Stomach (tissue), 8 donors: ENCODE measurements at regions not wholly inside any gene's neighbourhood (a gene's known extent, or its start where the extent isn't known, plus 50 kb on each side); places are given as distances from the start of the nearest gene placed in this dataset.
A peak's percentile ranks its signal among the peaks of the same experiment; 100 is the strongest.

Experiments
- DNase-seq, 2 donors: peaks; one replicate each; pipeline versions ENCODE4 v3.0.0 to v3.0.0-alpha.2; 2013 to 2019
- H3K27ac ChIP-seq, 5 donors: fragments of 200-600 bp in 4 of 5; sonication (generic) in 4 of 5; one replicate each; pipeline ENCODE4 v1.5.1; 2013 to 2019; ENCODE audit warnings: mild to moderate bottlenecking in 1 of 5, moderate library complexity in 1 of 5
- H3K27me3 ChIP-seq, 3 donors: fragments of 200-600 bp; sonication (generic); one replicate each; pipeline ENCODE4 v1.5.1; 2017 to 2019; ENCODE audit warnings: mixed run types in 1 of 3
- H3K36me3 ChIP-seq, 4 donors: fragments of 200-600 bp; sonication (generic); 1 replicate in 3 of 4; 2 replicates in 1 of 4; pipeline ENCODE4 v1.5.1; 2016 to 2019
- H3K4me1 ChIP-seq, 4 donors: fragments of 200-600 bp; sonication (generic); one replicate each; pipeline ENCODE4 v1.5.1; 2016 to 2019
- H3K4me3 ChIP-seq, 4 donors: fragments of 200-600 bp; sonication (generic) in 3 of 4; one replicate each; pipeline ENCODE4 v1.5.1; 2016 to 2019; ENCODE audit warnings: mild to moderate bottlenecking in 1 of 4
- H3K9me3 ChIP-seq, 4 donors: fragments of 200-600 bp; sonication (generic); one replicate each; pipeline ENCODE4 v1.5.1; 2016 to 2019
- CTCF ChIP-seq, 7 experiments: fragments of 450-650 bp in 4 of 7; fragments of 200-600 bp in 3 of 7; sonication (generic) in 3 of 7; IDR thresholded peaks; one replicate each; pipeline ENCODE4 v1.5.1; 2016 to 2019; ENCODE audit warnings: antibody characterized with exemption in 7 of 7, control low read depth in 2 of 7, mild to moderate bottlenecking in 1 of 7
- EP300 ChIP-seq: sonication (generic); formaldehyde crosslinking; IDR thresholded peaks from one replicate; pipeline ENCODE4 v1.6.1; 2017; ENCODE audit warnings: antibody characterized with exemption
- POLR2A ChIP-seq, 4 donors: fragments of 450-650 bp; IDR thresholded peaks; one replicate each; pipeline ENCODE4 v1.6.1; 2016; ENCODE audit warnings: antibody characterized with exemption in 4 of 4, control low read depth in 2 of 4, mild to moderate bottlenecking in 1 of 4, moderate library complexity in 1 of 4
- POLR2AphosphoS5 ChIP-seq, 3 donors: sonication (generic); formaldehyde crosslinking; IDR thresholded peaks; one replicate each; pipeline ENCODE4 v1.6.1; 2016; ENCODE audit warnings: antibody characterized with exemption in 3 of 3
- WGBS, 5 donors: extraction: QIAGEN DNeasy Blood & Tissue Kit in 3 of 5; methylation state at CpG; one replicate each; pipeline versions ENCODE4 v1.1.5 to v1.1.7; 2013 to 2018; 5-methylcytosine and 5-hydroxymethylcytosine counted together
- intact Hi-C: fragments of 100-400 bp; cut with DNase I; formaldehyde crosslinking; loops from one replicate; pipeline ENCODE4 v1.15.1; 2023; ENCODE audit warnings: low total_unique reads
- donor health status: healthy with polysubstance abuse.
- donor health status: Bipolar disorder and iron deficiency.
- donor health status: healthy.

GRCh38 chr18:22670914-22671313 is 253.2 kb upstream of the CTAGE1 start:
- TF ChIP-seq CTCF (IDR thresholded peaks at IDR 0.05) (no peak), POLR2AphosphoS5 (IDR thresholded peaks at IDR 0.05) (no peak), EP300 (no peak), POLR2A (IDR thresholded peaks at IDR 0.05) (no peak)
- intact Hi-C loops = no loop called here
- H3K4me1 ChIP-seq = peaks cover 0 to 45% (median 26%) of the 10 kb centered on the region in 4 donors
- H3K9me3 ChIP-seq = peaks cover 0 to 3% (median 0%) of the 10 kb centered on the region in 4 donors
- WGBS, 5 donors = 29 to 58% (median 38%) methylated on average over 1 of the region's 1 CpG
- H3K36me3 ChIP-seq = no peaks in the 10 kb centered on the region
- H3K4me3 ChIP-seq = no peak overlapping the region
- no peak for DNase-seq
- peak overlapping the region in 1 of 5 donors; percentile 33 for H3K27ac ChIP-seq
- H3K27me3 ChIP-seq = no peaks in the 10 kb centered on the region

- no peak for TF ChIP-seq POLR2A (IDR thresholded peaks at IDR 0.05)
- TF ChIP-seq CTCF (IDR thresholded peaks at IDR 0.05) = no peak
- no peak for TF ChIP-seq POLR2AphosphoS5 (IDR thresholded peaks at IDR 0.05)
- no peak for TF ChIP-seq EP300
- 57 to 90% (median 60%) methylated on average over 3 of the region's 3 CpGs for WGBS, 5 donors
- Histone ChIP-seq H3K27me3 (no peaks in the 10 kb centered on the region), H3K36me3 (no peaks in the 10 kb centered on the region), H3K27ac (no peak overlapping the region), H3K4me1 (peaks cover 0 to 44% (median 31%) of the 10 kb centered on the region in 4 donors), H3K9me3 (peaks cover 0 to 3% (median 0%) of the 10 kb centered on the region in 4 donors), H3K4me3 (no peak overlapping the region)
- intact Hi-C loops = no loop called here
- no peak for DNase-seq
Observed at GRCh38 chr18:22673182-22673862, 255.6 kb upstream of the CTAGE1 start.

- TF ChIP-seq POLR2AphosphoS5 (IDR thresholded peaks at IDR 0.05) (peak in 1 of 3 donors; percentile 34), EP300 (no peak), POLR2A (IDR thresholded peaks at IDR 0.05) (no peak)
- peaks cover 0 to 53% (median 36%) of the 10 kb centered on the region in 4 donors for H3K4me1 ChIP-seq
- H3K36me3 ChIP-seq = no peaks in the 10 kb centered on the region
- WGBS, 5 donors = 71 to 84% (median 79%) methylated on average over 3 of the region's 3 CpGs
- H3K27ac ChIP-seq = peak overlapping the region in 2 of 5 donors; percentile 25 to 52
- no peaks in the 10 kb centered on the region for H3K27me3 ChIP-seq
- DNase-seq = no peak
- H3K9me3 ChIP-seq = peaks cover 0 to 3% (median 0%) of the 10 kb centered on the region in 4 donors
- no peak overlapping the region for H3K4me3 ChIP-seq
- intact Hi-C loops = no loop called here
Observed at GRCh38 chr18:22674272-22674671, 256.6 kb upstream of the CTAGE1 start.

GRCh38 chr18:22675006-22675405 is 257.3 kb upstream of the CTAGE1 start:
- no peaks in the 10 kb centered on the region for H3K36me3 ChIP-seq
- H3K27me3 ChIP-seq = no peaks in the 10 kb centered on the region
- TF ChIP-seq EP300 (no peak), CTCF (IDR thresholded peaks at IDR 0.05) (no peak), POLR2A (IDR thresholded peaks at IDR 0.05) (no peak)
- DNase-seq = no peak
- peaks cover 0 to 55% (median 35%) of the 10 kb centered on the region in 4 donors for H3K4me1 ChIP-seq
- intact Hi-C loops = no loop called here
- no peak overlapping the region for H3K4me3 ChIP-seq
- peaks cover 0 to 3% (median 0%) of the 10 kb centered on the region in 4 donors for H3K9me3 ChIP-seq
- peak overlapping the region in 3 of 5 donors; percentile 15 to 52 (median 31) for H3K27ac ChIP-seq

- peaks cover 0 to 3% (median 0%) of the 10 kb centered on the region in 4 donors for H3K9me3 ChIP-seq
- no peak overlapping the region for H3K4me3 ChIP-seq
- H3K36me3 ChIP-seq = no peaks in the 10 kb centered on the region
- peak overlapping the region in 1 of 5 donors; percentile 26 for H3K27ac ChIP-seq
- DNase-seq = no peak
- H3K4me1 ChIP-seq = peaks cover 0 to 47% (median 28%) of the 10 kb centered on the region in 4 donors
- intact Hi-C loops = no loop called here
- 51 to 61% (median 59%) methylated on average over 2 of the region's 2 CpGs for WGBS, 5 donors
- TF ChIP-seq EP300 = no peak
- TF ChIP-seq CTCF (IDR thresholded peaks at IDR 0.05) = no peak
- TF ChIP-seq POLR2A (IDR thresholded peaks at IDR 0.05) = no peak
- no peak for TF ChIP-seq POLR2AphosphoS5 (IDR thresholded peaks at IDR 0.05)
- H3K27me3 ChIP-seq = no peaks in the 10 kb centered on the region
Observed at GRCh38 chr18:22676423-22676822, 256.7 kb upstream of the RBBP8 start.
